Testis (tissue), 2 donors: ENCODE measurements at regions not wholly inside any gene's neighbourhood (a gene's known extent, or its start where the extent isn't known, plus 50 kb on each side); places are given as distances from the start of the nearest gene placed in this dataset.

Source experiments
- POLR2A ChIP-seq: fragments of 450-650 bp; IDR thresholded peaks from one replicate; pipeline ENCODE4 v1.6.1; 2017; ENCODE audit warnings: antibody characterized with exemption, mild to moderate bottlenecking, moderate library complexity
- TF ChIP-seq, protein P1 (sequence below), 3 experiments: fragments of 450-650 bp in 2 of 3; fragments of 200-600 bp in 1 of 3; sonication (generic) in 1 of 3; IDR thresholded peaks; one replicate each; pipeline ENCODE4 v1.5.1; 2016 to 2019; ENCODE audit warnings: antibody characterized with exemption in 3 of 3, mild to moderate bottlenecking in 2 of 3, moderate library complexity in 1 of 3

DNA sequence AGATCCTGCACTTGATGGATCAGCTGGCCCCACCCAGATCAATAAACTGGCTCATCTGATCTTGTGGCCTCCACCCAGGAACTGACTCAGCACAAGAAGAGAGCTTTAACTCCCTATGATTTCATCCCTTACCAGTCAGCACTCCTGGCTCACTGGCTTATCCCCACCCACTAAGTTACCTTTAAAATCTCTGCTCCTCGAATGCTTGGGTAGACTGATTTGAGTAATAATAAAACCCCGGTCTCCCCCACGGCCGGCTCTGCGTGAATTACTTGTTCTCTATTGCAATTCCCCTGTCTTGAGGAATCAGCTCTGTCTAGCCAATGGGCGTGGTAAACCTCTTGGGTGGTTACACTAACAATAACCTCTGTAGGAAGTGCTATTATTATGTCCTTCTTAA, 83.7 kb downstream of the MBL2 start:
- no peak for TF ChIP-seq POLR2A
- TF ChIP-seq, protein P1, sequence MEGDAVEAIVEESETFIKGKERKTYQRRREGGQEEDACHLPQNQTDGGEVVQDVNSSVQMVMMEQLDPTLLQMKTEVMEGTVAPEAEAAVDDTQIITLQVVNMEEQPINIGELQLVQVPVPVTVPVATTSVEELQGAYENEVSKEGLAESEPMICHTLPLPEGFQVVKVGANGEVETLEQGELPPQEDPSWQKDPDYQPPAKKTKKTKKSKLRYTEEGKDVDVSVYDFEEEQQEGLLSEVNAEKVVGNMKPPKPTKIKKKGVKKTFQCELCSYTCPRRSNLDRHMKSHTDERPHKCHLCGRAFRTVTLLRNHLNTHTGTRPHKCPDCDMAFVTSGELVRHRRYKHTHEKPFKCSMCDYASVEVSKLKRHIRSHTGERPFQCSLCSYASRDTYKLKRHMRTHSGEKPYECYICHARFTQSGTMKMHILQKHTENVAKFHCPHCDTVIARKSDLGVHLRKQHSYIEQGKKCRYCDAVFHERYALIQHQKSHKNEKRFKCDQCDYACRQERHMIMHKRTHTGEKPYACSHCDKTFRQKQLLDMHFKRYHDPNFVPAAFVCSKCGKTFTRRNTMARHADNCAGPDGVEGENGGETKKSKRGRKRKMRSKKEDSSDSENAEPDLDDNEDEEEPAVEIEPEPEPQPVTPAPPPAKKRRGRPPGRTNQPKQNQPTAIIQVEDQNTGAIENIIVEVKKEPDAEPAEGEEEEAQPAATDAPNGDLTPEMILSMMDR (IDR thresholded peaks at IDR 0.05): no peak
